HEK293 (cell line): ENCODE measurements at regions not wholly inside any gene's neighbourhood (a gene's known extent, or its start where the extent isn't known, plus 50 kb on each side); places are given as distances from the start of the nearest gene placed in this dataset.

Experiments used
- ZBTB49 ChIP-seq: fragments of 450-650 bp; formaldehyde crosslinking; IDR thresholded peaks from 2 replicates; pipeline ENCODE4 v1.5.1; 2016; ENCODE audit warnings: missing biosample characterization, missing genetic modification characterization, low read depth
- TF ChIP-seq, protein P1 (sequence below): fragments of 450-650 bp; formaldehyde crosslinking; IDR thresholded peaks from 2 replicates; pipeline ENCODE4 v1.5.1; 2016; ENCODE audit warnings: missing biosample characterization, missing genetic modification characterization
- TF ChIP-seq, protein P2 (sequence below): fragments of 450-650 bp; formaldehyde crosslinking; IDR thresholded peaks from 2 replicates; pipeline ENCODE4 v1.5.1; 2016; ENCODE audit warnings: missing biosample characterization, missing genetic modification characterization

GRCh38 chr7:41570766-41571165 lies 132.1 kb downstream of the INHBA start:
- TF ChIP-seq, protein P1, sequence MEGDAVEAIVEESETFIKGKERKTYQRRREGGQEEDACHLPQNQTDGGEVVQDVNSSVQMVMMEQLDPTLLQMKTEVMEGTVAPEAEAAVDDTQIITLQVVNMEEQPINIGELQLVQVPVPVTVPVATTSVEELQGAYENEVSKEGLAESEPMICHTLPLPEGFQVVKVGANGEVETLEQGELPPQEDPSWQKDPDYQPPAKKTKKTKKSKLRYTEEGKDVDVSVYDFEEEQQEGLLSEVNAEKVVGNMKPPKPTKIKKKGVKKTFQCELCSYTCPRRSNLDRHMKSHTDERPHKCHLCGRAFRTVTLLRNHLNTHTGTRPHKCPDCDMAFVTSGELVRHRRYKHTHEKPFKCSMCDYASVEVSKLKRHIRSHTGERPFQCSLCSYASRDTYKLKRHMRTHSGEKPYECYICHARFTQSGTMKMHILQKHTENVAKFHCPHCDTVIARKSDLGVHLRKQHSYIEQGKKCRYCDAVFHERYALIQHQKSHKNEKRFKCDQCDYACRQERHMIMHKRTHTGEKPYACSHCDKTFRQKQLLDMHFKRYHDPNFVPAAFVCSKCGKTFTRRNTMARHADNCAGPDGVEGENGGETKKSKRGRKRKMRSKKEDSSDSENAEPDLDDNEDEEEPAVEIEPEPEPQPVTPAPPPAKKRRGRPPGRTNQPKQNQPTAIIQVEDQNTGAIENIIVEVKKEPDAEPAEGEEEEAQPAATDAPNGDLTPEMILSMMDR (tag by site-specific recombination): no peak
- TF ChIP-seq ZBTB49 (tag by site-specific recombination): no peak
- TF ChIP-seq, protein P2, sequence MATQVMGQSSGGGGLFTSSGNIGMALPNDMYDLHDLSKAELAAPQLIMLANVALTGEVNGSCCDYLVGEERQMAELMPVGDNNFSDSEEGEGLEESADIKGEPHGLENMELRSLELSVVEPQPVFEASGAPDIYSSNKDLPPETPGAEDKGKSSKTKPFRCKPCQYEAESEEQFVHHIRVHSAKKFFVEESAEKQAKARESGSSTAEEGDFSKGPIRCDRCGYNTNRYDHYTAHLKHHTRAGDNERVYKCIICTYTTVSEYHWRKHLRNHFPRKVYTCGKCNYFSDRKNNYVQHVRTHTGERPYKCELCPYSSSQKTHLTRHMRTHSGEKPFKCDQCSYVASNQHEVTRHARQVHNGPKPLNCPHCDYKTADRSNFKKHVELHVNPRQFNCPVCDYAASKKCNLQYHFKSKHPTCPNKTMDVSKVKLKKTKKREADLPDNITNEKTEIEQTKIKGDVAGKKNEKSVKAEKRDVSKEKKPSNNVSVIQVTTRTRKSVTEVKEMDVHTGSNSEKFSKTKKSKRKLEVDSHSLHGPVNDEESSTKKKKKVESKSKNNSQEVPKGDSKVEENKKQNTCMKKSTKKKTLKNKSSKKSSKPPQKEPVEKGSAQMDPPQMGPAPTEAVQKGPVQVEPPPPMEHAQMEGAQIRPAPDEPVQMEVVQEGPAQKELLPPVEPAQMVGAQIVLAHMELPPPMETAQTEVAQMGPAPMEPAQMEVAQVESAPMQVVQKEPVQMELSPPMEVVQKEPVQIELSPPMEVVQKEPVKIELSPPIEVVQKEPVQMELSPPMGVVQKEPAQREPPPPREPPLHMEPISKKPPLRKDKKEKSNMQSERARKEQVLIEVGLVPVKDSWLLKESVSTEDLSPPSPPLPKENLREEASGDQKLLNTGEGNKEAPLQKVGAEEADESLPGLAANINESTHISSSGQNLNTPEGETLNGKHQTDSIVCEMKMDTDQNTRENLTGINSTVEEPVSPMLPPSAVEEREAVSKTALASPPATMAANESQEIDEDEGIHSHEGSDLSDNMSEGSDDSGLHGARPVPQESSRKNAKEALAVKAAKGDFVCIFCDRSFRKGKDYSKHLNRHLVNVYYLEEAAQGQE (tag by site-specific recombination): no peak
